ENCODE measurements at regions not wholly inside any gene's neighbourhood (a gene's known extent, or its start where the extent isn't known, plus 50 kb on each side); places are given as distances from the start of the nearest gene placed in this dataset.
"Not testable (repeated sequence)": the region's sequence is repeated elsewhere in the genome, so short reads cannot be mapped to it uniquely, and the experiment has no call there.

DNA sequence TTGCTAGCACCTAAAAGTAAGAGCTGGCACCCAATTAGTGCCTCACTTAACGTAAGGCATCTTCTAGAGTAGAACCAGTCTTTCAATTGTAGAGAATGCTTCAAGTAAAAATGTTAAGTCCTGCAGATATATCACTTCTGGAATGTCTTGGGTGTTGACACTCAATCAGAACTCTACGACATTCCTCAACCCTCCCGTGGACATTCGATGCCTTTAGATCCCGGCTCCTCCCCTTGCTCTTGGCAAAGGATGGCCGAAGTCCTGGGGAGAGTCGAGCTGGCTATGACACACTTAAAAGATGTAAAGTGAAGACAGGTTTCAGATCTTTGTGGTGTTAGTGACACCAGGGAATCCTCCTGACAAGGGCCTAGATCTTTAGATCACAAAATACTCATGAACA, 87.5 kb upstream of the ERCC6L2 start:
- in situ Hi-C loops (cut with MboI; ENCODE audit: low sequenced_read_pairs): no loop called here

- in situ Hi-C loops (cut with MboI; ENCODE audit: low sequenced_read_pairs): no loop called here
Observed at GRCh38 chr9:95785209-95785608, 90.3 kb upstream of the ERCC6L2 start.

DNA sequence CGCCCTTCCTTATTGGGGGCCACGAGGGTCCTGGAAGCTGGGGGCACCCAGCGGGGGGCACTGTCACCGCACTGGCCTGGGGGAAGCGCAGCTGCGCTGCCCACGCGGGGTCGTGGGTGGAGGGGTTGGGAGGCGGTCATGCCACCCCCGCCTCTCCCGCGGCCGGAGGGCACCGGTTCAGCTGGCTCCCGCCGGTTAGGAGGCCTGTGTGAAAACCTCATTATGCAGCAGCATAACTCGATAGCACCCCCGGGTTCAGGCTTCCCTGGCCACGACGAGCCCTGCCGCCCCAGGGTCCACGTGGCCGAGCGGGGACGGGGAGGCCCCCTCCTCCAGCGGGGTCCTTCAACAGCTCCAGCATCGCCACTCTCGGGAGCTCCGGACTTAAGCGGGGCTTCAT, 91.2 kb upstream of the ERCC6L2 start:
- in situ Hi-C loops (cut with MboI; ENCODE audit: low sequenced_read_pairs): no loop called here

- in situ Hi-C loops (cut with MboI; ENCODE audit: low sequenced_read_pairs): no loop called here
Observed at GRCh38 chr9:95783426-95783975, 92.0 kb upstream of the ERCC6L2 start.

GRCh38 chr9:95780751-95781150, 94.7 kb upstream of the ERCC6L2 start:
- in situ Hi-C loops (cut with MboI; ENCODE audit: low sequenced_read_pairs): no loop called here

GRCh38 chr9:95780121-95780520, 95.4 kb upstream of the ERCC6L2 start:
- in situ Hi-C loops (cut with MboI; ENCODE audit: low sequenced_read_pairs): no loop called here

GRCh38 chr9:95779597-95779996, 95.9 kb upstream of the ERCC6L2 start:
- in situ Hi-C loops (cut with MboI; ENCODE audit: low sequenced_read_pairs): not testable (repeated sequence)

GRCh38 chr9:95778957-95779356, 96.5 kb upstream of the ERCC6L2 start:
- in situ Hi-C loops (cut with MboI; ENCODE audit: low sequenced_read_pairs): no loop called here

DNA sequence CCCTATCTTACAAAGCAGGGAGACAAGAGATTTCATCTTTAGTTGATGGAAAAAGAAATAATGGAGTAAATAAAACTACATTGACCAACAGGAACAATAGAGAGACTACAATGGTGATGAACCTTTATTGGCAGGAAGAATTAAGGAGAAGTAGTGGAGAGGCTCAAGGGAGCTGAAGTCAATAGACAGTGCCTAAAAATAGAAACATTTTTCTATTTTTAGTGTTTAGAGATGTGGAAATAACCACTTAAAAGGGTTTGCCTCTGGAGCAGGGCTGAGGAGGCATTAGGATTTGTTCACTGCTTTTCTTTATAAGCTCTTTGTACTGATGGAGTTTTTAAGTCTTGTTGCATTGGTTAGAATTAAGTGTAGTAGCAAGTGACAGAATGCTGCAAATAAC, 98.4 kb upstream of the ERCC6L2 start:
- in situ Hi-C loops (cut with MboI; ENCODE audit: low sequenced_read_pairs): no loop called here

GRCh38 chr9:95776176-95776575, 99.3 kb upstream of the ERCC6L2 start:
- in situ Hi-C loops (cut with MboI; ENCODE audit: low sequenced_read_pairs): no loop called here

DNA sequence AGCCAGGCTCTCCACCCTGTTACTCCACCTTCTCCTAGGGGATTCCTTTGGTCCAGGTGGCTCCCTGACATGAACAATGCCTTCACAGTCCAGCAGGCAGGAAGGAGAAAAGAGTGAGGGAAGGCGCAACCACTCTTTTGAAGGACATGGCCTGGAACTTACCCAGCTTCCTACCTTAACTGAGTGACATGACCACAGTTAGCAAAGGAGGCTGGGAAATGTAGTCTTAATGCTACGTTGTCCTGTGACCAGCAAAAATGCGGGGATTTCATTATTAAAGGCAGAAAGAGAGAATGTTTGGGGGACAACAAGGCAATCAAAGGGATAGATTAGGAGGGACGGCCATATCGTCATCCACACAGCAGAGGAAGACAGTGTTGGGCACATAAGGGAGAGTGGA, 100.3 kb upstream of the ERCC6L2 start:
- in situ Hi-C loops (cut with MboI; ENCODE audit: low sequenced_read_pairs): no loop called here

GRCh38 chr9:95773053-95773418, 102.5 kb upstream of the ERCC6L2 start:
- in situ Hi-C loops (cut with MboI; ENCODE audit: low sequenced_read_pairs): no loop called here

- in situ Hi-C loops (cut with MboI; ENCODE audit: low sequenced_read_pairs): no loop called here
Observed at GRCh38 chr9:95772320-95773052, 103.0 kb upstream of the ERCC6L2 start.

- in situ Hi-C loops (cut with MboI; ENCODE audit: low sequenced_read_pairs): no loop called here
Observed at GRCh38 chr9:95771556-95772246, 103.8 kb upstream of the ERCC6L2 start.

GRCh38 chr9:95770653-95771131, 104.8 kb upstream of the ERCC6L2 start:
- in situ Hi-C loops (cut with MboI; ENCODE audit: low sequenced_read_pairs): no loop called here

GRCh38 chr9:95769909-95770433, 105.5 kb upstream of the ERCC6L2 start:
- in situ Hi-C loops (cut with MboI; ENCODE audit: low sequenced_read_pairs): no loop called here

- in situ Hi-C loops (cut with MboI; ENCODE audit: low sequenced_read_pairs): no loop called here
Observed at GRCh38 chr9:95769473-95769872, 106.0 kb upstream of the ERCC6L2 start.

DNA sequence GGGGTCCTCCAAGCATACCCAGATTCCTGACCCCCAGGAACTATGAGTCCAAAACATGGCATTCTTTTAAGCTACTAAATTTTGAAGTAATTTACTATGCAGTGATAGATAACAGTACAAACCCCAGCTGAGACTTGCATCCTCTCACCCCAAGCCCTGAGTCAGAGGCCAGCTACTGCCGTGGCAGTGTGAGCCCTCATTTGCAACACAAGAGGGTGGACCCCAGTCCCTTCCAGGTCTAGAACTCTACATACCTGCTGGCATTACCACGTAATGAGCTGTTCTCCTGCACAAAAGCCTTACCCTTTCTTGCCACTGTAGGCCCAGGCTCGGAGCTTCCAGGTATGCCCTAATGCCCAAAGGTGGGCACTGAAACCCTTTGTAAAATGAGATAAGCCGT, 108.6 kb upstream of the ERCC6L2 start:
- in situ Hi-C loops (cut with MboI; ENCODE audit: low sequenced_read_pairs): no loop called here

DNA sequence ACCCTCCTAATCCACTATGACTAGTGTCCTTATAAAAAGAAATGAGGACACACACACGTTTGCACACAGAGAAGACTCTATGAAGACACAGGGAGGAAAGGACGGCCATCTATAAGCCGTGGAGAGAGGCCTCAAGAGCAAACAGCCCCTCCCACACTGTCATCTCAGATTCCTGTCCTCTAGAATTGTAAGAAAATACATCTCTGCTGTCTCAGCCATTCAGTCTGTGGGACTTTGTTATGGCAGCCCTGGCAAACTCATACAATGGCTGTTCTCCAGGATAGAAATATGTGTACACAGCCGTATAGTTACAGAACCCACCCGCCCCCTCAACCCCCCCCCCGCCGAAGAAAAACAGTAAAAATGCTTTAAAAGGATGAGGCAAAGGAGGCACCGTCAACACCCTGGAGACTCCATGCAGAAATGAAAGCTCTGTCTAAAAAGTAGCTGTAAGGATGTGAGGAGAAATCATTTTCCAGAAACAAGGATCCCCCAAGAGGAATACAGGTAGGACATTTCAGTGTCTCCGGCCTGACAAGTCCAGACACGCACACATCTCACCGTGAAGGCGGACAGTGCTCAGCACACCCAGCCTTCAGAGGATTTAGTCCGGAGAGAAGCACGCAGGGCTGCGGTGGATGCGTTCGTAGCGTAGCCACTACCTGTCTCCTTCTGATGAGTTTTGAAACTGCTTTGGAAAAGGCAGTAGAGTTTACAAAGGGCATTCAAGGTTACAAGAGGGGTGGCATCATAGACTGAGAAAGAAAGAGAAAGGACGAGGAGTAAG, 110.8 kb upstream of the ERCC6L2 start:
- in situ Hi-C loops (cut with MboI; ENCODE audit: low sequenced_read_pairs): no loop called here

DNA sequence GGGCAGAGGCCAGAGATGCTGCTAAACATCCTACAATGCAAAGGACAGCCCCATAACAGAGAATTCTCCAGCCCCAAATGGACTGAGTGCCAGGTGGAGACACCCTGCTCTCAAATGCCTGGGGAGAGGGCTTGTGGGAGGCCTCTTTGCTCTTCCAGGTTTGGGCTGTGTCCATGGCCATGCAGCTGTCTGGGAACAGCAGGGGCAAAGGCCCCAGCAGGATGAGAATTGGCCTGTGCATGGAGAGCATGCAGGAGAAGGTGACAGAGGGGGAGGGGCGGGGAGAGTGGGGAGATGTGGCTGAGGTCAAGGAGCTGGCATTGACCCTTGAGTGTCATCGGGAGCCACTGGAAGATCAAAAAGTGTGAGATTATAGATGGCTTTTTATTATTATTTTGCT, 111.5 kb upstream of the ERCC6L2 start:
- in situ Hi-C loops (cut with MboI; ENCODE audit: low sequenced_read_pairs): no loop called here

GRCh38 chr9:95763006-95763405, 112.5 kb upstream of the ERCC6L2 start:
- in situ Hi-C loops (cut with MboI; ENCODE audit: low sequenced_read_pairs): no loop called here
